Mucosa of rectum (tissue), 2 donors: ENCODE measurements at regions not wholly inside any gene's neighbourhood (a gene's known extent, or its start where the extent isn't known, plus 50 kb on each side); places are given as distances from the start of the nearest gene placed in this dataset.

Experiments used
- H3K27ac ChIP-seq, 2 donors: one replicate each; pipeline ENCODE4 v1.7.0; 2013; ENCODE audit warnings: inconsistent platforms in 2 of 2, low read depth in 2 of 2, low read length in 2 of 2
- H3K27me3 ChIP-seq, 2 donors: one replicate each; pipeline ENCODE4 v1.7.0; 2013; ENCODE audit warnings: low read length in 2 of 2; ENCODE audit not compliant: control insufficient read depth in 2 of 2, insufficient read depth in 2 of 2
- H3K36me3 ChIP-seq, 2 donors: one replicate each; pipeline ENCODE4 v1.7.0; 2013; ENCODE audit warnings: low read length in 2 of 2; ENCODE audit not compliant: control insufficient read depth in 2 of 2, insufficient read depth in 2 of 2
- H3K4me1 ChIP-seq, 2 donors: one replicate each; pipeline ENCODE4 v1.7.0; 2013; ENCODE audit warnings: low read length in 2 of 2, mild to moderate bottlenecking in 1 of 2; ENCODE audit not compliant: control insufficient read depth in 2 of 2, insufficient read depth in 2 of 2
- H3K4me3 ChIP-seq, 2 donors: one replicate each; pipeline ENCODE4 v1.7.0; 2013; ENCODE audit warnings: low read length in 2 of 2
- H3K9ac ChIP-seq, 2 donors: one replicate each; pipeline ENCODE4 v1.7.0; 2013; ENCODE audit warnings: low read length in 2 of 2, low read depth in 1 of 2, mild to moderate bottlenecking in 1 of 2
- H3K9me3 ChIP-seq, 2 donors: one replicate each; pipeline ENCODE4 v1.7.0; 2013; ENCODE audit warnings: low read length in 2 of 2; ENCODE audit not compliant: control insufficient read depth in 2 of 2
- donor health status: healthy.
- donor health status: Normal muscosa, but diverticular disease.

- Histone ChIP-seq H3K9ac (no peak overlapping the region), H3K36me3 (no peaks in the 10 kb centered on the region), H3K4me1 (peaks cover 0 to 5% of the 10 kb centered on the region in 2 donors), H3K4me3 (peak overlapping the region in 1 of 2 donors; percentile 60), H3K27ac (peak overlapping the region; percentile 41 to 76), H3K27me3 (no peaks in the 10 kb centered on the region), H3K9me3 (no peaks in the 10 kb centered on the region)
Observed at GRCh38 chr4:13705521-13706041, 78.1 kb upstream of the BOD1L1 start.

GRCh38 chr4:13706120-13706519 lies 78.6 kb upstream of the BOD1L1 start:
- peak overlapping the region; percentile 41 to 76 for H3K27ac ChIP-seq

GRCh38 chr4:13706716-13707115 lies 79.2 kb upstream of the BOD1L1 start:
- Histone ChIP-seq H3K27me3 (no peaks in the 10 kb centered on the region), H3K36me3 (no peaks in the 10 kb centered on the region), H3K4me3 (no peak overlapping the region), H3K9me3 (no peaks in the 10 kb centered on the region), H3K9ac (no peak overlapping the region), H3K27ac (no peak overlapping the region), H3K4me1 (peaks cover 0 to 5% of the 10 kb centered on the region in 2 donors)

More at GRCh38 chr4:13706120-13706519, 78.6 kb upstream of the BOD1L1 start:
- Histone ChIP-seq H3K9ac (no peak overlapping the region), H3K4me1 (peaks cover 0 to 5% of the 10 kb centered on the region in 2 donors), H3K27me3 (no peaks in the 10 kb centered on the region), H3K4me3 (no peak overlapping the region), H3K9me3 (no peaks in the 10 kb centered on the region), H3K36me3 (no peaks in the 10 kb centered on the region)

GRCh38 chr4:13710246-13710885 lies 82.8 kb upstream of the BOD1L1 start:
- H3K27me3 ChIP-seq = no peaks in the 10 kb centered on the region

GRCh38 chr4:13711233-13711785 lies 83.8 kb upstream of the BOD1L1 start:
- Histone ChIP-seq H3K9me3 (no peaks in the 10 kb centered on the region), H3K9ac (no peak overlapping the region), H3K4me1 (no peaks in the 10 kb centered on the region), H3K36me3 (no peaks in the 10 kb centered on the region), H3K4me3 (no peak overlapping the region), H3K27me3 (no peaks in the 10 kb centered on the region), H3K27ac (no peak overlapping the region)

More at GRCh38 chr4:13710246-13710885, 82.8 kb upstream of the BOD1L1 start:
- Histone ChIP-seq H3K9ac (no peak overlapping the region), H3K9me3 (no peaks in the 10 kb centered on the region), H3K27ac (no peak overlapping the region), H3K4me3 (no peak overlapping the region), H3K4me1 (peaks cover 0 to 4% of the 10 kb centered on the region in 2 donors), H3K36me3 (no peaks in the 10 kb centered on the region)

- no peaks in the 10 kb centered on the region for H3K9me3 ChIP-seq
- H3K27me3 ChIP-seq = no peaks in the 10 kb centered on the region
Observed at GRCh38 chr4:13721894-13722293, 94.4 kb upstream of the BOD1L1 start.

GRCh38 chr4:13722649-13723048 lies 95.1 kb upstream of the BOD1L1 start:
- H3K27ac ChIP-seq = no peak overlapping the region
- no peaks in the 10 kb centered on the region for H3K9me3 ChIP-seq
- no peak overlapping the region for H3K9ac ChIP-seq
- no peaks in the 10 kb centered on the region for H3K27me3 ChIP-seq
- no peaks in the 10 kb centered on the region for H3K36me3 ChIP-seq
- H3K4me3 ChIP-seq = no peak overlapping the region
- H3K4me1 ChIP-seq = no peaks in the 10 kb centered on the region

More at GRCh38 chr4:13721894-13722293, 94.4 kb upstream of the BOD1L1 start:
- Histone ChIP-seq H3K9ac (no peak overlapping the region), H3K4me3 (no peak overlapping the region), H3K27ac (no peak overlapping the region), H3K4me1 (no peaks in the 10 kb centered on the region), H3K36me3 (no peaks in the 10 kb centered on the region)

- Histone ChIP-seq H3K9ac (no peak overlapping the region), H3K36me3 (no peaks in the 10 kb centered on the region), H3K4me1 (no peaks in the 10 kb centered on the region), H3K27me3 (no peaks in the 10 kb centered on the region), H3K4me3 (no peak overlapping the region), H3K9me3 (no peaks in the 10 kb centered on the region), H3K27ac (no peak overlapping the region)
Observed at GRCh38 chr4:13728761-13729160, 101.2 kb upstream of the BOD1L1 start.

GRCh38 chr4:13731019-13731418 lies 103.5 kb upstream of the BOD1L1 start:
- Histone ChIP-seq H3K27me3 (no peaks in the 10 kb centered on the region), H3K4me1 (no peaks in the 10 kb centered on the region), H3K36me3 (no peaks in the 10 kb centered on the region), H3K27ac (no peak overlapping the region), H3K9ac (no peak overlapping the region), H3K9me3 (no peaks in the 10 kb centered on the region), H3K4me3 (no peak overlapping the region)

- Histone ChIP-seq H3K4me1 (no peaks in the 10 kb centered on the region), H3K4me3 (no peak overlapping the region), H3K9ac (no peak overlapping the region), H3K27me3 (no peaks in the 10 kb centered on the region), H3K27ac (no peak overlapping the region), H3K36me3 (no peaks in the 10 kb centered on the region), H3K9me3 (no peaks in the 10 kb centered on the region)
Observed at GRCh38 chr4:13733817-13734216, 106.3 kb upstream of the BOD1L1 start.
